ENCODE measurements at regions not wholly inside any gene's neighbourhood (a gene's known extent, or its start where the extent isn't known, plus 50 kb on each side); places are given as distances from the start of the nearest gene placed in this dataset.
A peak's percentile ranks its signal among the peaks of the same experiment; 100 is the strongest.

- no peak for DNase-seq
Observed at GRCh38 chrX:140848800-140849199, 139.2 kb downstream of the LINC00632 start.

- DNase-seq = no peak
Observed at GRCh38 chrX:140860718-140861117, 141.7 kb upstream of the SPANXB1 start.

- DNase-seq = no peak
Observed at GRCh38 chrX:140866446-140866845, 135.9 kb upstream of the SPANXB1 start.

GRCh38 chrX:140912606-140913005 is 89.8 kb upstream of the SPANXB1 start:
- DNase-seq = no peak

GRCh38 chrX:140913802-140914501 is 88.4 kb upstream of the SPANXB1 start:
- DNase-seq = no peak

GRCh38 chrX:140916872-140917271 is 85.5 kb upstream of the SPANXB1 start:
- DNase-seq = no peak

GRCh38 chrX:140917354-140918115 is 84.9 kb upstream of the SPANXB1 start:
- DNase-seq = no peak

- peak; percentile 22 to 54 (median 41) for DNase-seq
Observed at GRCh38 chrX:140918398-140919038, 83.9 kb upstream of the SPANXB1 start.

- DNase-seq = no peak
Observed at GRCh38 chrX:140920416-140920815, 82.0 kb upstream of the SPANXB1 start.

GRCh38 chrX:140923118-140923517 is 79.3 kb upstream of the SPANXB1 start:
- no peak for DNase-seq

- DNase-seq = no peak
Observed at GRCh38 chrX:140928739-140929138, 73.7 kb upstream of the SPANXB1 start.

GRCh38 chrX:140933016-140933415 is 69.4 kb upstream of the SPANXB1 start:
- no peak for DNase-seq

GRCh38 chrX:140933874-140934655 is 68.3 kb upstream of the SPANXB1 start:
- DNase-seq = no peak

- no peak for DNase-seq
Observed at GRCh38 chrX:140943513-140943912, 58.9 kb upstream of the SPANXB1 start.

GRCh38 chrX:140944710-140945109 is 57.7 kb upstream of the SPANXB1 start:
- DNase-seq = no peak

- DNase-seq = no peak
Observed at GRCh38 chrX:140948827-140949226, 53.6 kb upstream of the SPANXB1 start.

- no peak for DNase-seq
Observed at GRCh38 chrX:140949233-140949632, 53.2 kb upstream of the SPANXB1 start.

Data from suppressor macrophage (primary cell).